NCI-H2171 treated with DMSO at 0.1 percent for 48 hours (cell line): ENCODE measurements at regions not wholly inside any gene's neighbourhood (a gene's known extent, or its start where the extent isn't known, plus 50 kb on each side); places are given as distances from the start of the nearest gene placed in this dataset.
"Not testable (repeated sequence)": the region's sequence is repeated elsewhere in the genome, so short reads cannot be mapped to it uniquely, and the experiment has no call there.

Experiments used
- DNase-seq: peaks from one replicate; lab custom pipeline; 2025; lab: John Stamatoyannopoulos, UW

DNA sequence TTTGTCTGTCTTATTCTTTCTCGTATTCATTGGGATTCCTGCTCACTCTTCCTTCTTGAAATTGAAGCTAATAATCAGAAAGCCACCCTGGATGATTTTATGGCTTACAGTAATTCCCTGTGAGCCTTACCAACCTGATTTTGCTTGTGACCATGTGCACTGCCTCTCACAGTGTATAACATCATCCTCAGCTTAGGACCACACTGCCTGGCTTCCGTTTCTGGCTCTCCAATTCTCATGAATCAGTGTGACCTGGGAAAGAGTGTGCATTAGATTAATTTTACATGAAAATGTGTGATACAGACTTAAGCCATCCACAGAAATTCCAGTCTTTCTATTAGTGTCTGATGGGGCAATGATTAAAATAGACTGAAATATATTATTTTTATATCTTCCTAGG lies 126.8 kb upstream of the DMRT1 start:
- no peak for DNase-seq

DNA sequence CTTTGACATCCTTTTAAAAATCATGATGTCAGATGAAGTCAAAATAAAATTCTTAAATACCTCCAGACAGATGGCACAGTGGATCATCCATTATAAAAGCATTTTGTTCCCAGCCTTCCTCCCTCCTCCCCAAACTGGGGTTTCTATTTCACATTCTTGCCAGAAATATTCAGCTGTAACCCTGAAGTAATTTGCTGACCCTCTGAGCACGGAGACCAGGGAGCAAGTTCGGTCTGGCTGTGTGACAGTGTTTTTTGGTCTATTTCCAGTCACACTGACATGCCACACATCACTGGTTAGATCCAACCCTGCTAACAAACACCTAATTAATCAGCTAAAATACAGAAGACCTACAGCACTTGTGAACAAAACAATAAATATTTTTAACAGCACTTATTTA lies 126.2 kb upstream of the DMRT1 start:
- DNase-seq, result no peak

DNA sequence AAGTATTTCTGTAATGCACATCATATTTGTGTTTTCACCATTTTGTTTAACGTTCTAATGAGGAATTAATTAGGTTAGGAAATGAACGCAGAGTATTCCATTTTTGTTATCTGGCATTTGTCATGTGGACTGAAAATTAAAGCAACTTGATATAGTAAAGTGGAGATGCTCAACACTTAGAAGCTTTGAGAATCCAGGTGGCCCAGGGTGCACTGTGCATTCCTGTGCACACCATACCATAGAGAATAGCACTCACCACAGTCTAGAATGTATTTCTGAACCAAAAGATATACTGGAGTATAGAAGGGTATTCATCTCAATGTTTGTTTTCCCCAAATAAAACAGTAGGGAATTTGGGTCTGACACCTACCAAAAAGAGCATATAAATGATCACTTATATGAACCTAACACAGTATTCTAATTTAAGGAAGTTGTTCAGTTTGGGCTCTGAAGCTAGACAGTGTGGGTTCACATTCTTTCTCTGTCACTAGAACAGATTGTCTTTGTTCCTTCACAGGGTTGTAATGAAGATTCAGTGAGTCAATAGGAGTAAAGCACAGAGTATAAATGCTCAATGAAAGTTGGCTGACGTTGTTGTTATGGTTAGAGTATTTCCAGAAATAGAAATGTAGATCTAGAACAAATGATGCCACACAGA lies 125.6 kb upstream of the DMRT1 start:
- DNase-seq, result no peak

DNA sequence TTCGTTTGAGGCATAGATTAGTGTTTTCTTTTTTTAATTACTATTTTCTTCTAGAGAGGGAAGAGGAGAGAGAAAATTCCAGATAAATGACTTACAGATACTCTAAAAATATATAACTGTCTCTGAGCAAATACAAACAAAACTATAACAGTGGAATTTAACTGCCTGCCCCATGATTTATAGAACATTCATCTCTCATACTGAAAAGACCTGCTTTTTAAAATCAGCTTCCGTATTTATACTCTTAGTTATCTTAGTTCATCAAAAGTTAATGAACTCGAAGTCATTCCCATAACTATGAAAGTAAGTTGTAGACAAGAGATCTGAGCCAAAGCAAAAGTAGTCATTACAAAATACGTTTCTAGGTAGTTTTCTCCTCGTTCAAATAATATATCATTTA lies 123.8 kb upstream of the DMRT1 start:
- DNase-seq, result no peak

DNA sequence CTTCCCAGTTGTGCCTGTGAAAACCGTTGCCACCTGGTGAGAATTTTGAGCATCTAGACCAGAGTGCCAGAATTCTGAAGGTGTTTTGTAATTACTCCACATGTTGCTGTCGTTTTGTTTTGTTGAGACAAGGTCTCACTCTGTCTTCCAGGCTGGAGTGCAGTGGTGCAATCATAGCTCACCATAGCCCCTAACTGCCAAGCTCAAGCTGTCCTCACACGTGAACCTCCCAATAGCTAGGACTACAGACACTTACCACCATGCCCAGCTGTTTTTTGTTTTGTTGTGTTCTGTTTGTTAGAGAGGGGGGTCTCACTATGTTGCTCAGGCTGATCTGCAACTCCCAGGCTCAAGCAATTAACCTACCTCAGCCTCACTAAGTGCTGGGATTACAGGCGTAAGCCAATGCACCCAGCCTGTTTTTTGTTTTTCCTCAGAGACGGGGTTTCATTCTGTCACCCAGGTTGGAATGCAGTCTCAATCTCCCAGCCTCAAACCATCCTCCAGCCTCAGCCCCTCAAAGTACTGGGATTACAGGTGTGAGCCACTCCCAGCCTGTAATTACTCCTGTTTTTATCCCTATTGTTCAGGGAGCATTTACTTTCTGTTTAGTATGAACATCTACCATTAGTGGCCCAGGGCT lies 121.1 kb upstream of the DMRT1 start:
- no peak for DNase-seq

DNA sequence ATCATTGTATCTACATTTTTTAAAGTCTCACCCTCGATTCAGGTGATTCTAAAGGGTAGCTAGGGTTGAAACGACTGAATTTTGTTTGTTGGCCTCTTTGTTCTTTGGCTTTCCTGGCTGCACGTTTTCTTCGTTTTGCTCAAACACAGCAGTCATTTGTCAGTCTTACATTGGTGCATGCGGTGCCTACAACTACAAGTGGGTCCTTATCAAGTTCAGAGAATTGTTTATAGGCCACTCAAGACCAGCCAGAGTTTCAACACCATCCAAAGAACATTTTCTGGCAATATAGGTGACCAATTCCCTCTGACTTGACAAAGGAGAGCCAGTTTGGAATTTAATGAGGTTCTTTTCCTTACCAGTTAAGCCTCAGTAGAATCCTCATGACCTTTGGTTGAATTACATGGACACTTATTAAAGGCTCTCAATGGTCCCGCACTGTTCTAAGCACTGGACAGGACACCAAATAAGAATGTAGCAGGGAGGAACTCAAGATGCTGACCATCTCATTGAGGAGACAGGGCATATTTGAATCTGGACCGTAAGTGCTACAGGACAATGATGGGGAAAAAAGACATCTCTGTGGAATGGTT lies 119.0 kb upstream of the DMRT1 start:
- no peak for DNase-seq

DNA sequence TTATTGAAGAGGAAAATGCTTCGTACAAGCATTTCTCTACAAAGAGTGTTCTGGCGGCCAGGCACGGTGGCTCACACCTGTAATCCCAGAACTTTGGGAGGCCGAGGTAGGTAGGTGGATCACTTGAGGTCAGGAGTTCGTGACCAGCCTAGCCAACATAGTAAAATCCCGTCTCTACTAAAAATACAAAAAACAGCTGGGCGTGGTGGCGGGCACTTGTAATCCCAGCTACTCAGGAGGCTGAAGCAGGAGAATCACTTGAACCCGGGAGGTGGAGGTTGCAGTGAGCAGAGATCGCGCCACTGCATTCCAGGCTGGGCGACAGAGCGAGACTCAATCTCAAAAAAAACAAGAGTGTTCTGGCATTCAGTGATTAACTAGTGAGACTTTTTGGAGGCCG lies 117.0 kb upstream of the DMRT1 start:
- DNase-seq, result not testable (repeated sequence)

DNA sequence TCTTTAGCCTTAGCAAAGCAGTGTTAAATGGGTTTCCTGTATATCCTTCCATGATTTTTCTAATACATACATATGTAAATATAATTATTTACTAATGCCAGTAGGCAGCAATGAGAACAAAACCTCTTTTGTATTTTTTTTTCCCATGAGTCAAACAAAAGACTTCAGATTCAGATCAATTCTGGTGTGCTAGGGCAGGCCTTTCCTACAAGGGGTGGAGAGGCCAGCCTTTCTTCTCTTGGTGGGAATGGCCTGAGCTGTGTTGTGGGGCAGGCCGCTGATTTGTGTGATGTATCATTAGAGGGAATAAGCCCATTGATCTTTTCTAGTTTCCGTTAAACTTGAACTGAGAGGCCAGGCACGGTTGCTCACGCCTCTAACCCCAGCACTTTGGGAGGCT lies 115.5 kb upstream of the DMRT1 start:
- DNase-seq, result no peak

DNA sequence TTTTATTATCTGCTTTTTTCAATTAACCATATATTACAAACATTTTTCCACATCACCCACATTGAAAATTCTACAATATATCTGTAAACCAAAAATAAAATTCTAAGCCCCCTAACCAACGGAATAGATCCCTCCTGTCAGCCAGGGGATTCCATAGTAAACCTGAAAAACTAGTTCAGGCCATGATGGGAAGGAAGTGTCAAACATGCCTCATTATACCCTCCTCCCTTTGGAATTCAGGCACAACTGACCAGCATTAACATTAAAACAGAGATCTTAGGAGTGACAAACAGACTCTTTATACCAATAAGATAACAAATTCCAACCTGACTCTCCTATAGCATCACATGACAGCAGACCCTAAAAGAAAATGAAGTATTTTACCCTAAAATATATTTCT lies 113.7 kb upstream of the DMRT1 start:
- DNase-seq, result no peak

DNA sequence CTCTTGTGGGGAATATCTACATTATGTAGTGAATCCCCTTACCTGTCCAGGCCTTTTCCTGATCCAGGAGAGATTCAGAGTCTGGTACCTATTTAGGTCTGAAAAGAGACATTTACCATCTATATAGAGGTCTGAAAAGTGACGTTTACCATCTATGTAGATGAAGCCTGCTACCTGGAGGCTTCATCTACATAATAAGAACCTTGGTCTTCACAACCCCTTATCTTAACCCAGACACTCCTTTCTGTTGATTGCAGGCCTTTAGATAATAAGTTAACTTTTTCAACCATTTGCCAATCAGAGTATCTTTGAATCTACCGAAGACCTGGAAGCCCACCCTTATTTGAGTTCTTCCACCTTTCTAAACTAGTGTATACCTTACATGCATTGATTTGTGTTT lies 113.0 kb upstream of the DMRT1 start:
- no peak for DNase-seq

DNA sequence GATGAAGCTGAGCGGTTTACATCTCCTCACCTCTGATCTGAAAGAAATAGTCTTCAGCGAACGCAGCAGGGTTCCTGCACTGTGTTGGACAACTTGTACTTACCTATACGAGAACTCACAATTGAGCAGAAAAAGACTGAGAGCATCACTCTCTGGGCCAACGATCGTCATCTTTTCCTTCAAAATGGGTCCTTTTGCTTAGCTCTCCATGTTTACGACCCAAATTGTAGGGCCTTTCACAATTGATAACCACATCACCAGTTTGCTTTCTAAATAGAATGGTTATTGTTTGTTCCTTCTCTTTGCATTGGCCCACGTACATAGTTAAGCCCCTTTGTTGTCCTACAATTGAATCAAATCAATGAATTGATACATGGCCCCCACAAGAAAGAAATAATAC lies 110.0 kb upstream of the DMRT1 start:
- DNase-seq, result no peak

DNA sequence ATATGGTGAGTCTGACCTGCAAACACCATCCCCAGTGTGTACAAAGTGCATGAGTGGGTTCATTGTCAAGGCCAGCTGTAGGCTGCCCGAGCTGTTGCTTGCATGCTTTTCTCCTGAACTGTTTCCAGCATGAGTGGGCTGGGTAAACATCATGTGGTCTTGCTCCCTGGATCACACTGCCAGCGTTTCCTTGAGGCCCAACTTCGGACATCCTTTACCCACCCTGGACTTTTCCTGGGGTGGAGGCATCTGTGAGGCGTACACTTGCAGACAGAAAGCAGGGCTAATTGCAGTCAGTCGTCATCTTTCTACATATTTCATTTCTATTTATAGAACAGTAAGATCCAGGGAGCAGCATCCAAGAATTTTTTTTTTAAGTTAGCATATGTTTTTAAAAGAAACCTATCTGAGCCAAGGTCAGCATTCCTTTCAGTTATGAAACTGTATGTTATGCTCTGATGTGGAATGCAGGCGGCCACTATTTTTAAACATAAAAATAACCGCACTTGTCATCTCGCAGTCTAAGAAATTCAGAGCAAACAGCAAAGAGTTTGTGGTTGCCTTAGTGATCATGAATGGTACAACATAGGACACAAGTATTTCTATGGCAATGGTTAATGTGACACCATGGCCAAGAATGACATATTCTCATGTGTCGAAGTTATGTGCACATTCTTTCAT lies 106.5 kb upstream of the DMRT1 start:
- no peak for DNase-seq

DNA sequence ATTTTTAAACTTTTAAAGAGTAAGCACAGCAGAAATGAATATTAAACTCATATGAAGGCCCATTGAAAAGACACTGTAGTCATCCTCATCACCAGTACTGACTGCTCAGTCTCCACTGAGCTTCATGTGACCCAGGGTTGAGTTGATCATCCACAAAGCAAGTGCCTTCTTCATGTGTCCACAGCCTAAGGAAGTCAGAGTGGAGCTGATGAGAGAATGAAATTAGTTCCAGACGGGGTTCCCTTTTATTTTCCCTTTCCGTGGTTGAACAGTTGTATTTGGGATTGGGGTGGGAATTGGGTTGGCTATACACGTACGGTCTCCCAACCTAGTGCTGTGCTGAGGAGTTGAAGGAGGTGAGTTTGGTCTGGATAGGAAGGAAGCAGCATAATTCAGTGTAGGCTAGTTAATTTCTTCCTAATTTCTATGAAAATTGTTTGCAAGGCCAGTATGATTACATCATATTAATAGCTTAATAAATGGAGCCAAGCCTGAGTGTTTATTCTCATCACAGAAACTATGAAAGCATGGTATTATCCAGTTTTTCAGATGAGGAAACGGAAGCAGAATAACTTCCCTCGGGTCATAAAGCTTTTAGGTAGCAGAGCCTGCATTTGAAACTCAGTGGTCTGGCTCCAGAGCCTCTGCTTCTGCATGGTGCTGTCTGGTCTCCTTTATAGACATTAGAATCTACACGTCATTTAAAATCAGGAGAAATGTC lies 103.9 kb upstream of the DMRT1 start:
- no peak for DNase-seq

DNA sequence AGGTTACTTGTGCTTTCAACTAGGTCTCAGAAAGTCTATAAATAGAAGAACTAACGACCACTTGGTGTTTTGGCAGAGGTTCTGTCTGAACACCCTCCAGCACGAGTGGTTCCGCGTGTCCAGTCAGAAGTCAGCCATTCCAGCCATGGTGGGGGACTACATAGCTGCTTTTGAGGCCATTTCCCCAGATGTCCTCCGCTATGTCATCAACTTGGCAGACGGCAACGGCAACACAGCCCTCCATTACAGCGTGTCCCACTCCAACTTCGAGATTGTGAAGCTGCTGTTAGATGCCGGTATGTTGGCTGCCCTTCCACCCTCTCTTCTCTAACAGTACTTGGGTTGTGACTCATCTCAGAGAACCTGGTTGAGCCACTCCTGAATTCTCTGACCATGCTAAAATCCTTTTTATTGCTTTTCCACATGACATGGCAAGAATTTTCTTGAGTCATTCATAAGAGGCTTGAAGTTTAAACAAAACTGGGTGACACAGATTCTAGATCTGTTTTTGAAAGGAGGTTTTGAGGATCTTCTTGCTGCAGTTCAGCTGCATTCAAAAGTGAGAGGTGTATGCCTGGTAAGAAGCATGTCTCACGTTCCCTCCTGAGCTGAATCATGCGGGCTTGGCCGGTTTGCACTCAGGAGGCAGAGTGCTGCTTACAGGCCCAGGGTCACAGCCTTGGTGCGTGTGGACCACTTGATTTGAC lies 103.1 kb upstream of the DMRT1 start:
- no peak for DNase-seq

DNA sequence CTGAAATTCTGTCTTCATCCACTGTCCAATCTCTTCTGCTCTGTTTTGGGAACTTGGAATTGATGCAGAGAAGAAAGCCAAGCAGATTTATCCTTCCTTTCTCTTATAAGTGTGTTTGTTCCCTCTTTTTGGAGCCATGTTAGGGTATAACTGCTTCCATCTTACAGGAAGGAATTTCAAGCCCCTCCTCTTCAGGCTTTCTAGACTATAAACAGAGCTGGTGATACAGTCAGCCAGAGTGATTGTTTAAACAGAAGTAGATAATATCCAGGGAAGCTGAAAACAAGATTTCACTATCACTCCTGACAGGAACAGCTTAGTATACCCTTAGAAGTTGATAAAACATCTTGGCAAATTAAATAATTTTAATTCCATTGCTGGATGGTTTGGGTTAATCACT lies 102.1 kb upstream of the DMRT1 start:
- DNase-seq, result no peak

DNA sequence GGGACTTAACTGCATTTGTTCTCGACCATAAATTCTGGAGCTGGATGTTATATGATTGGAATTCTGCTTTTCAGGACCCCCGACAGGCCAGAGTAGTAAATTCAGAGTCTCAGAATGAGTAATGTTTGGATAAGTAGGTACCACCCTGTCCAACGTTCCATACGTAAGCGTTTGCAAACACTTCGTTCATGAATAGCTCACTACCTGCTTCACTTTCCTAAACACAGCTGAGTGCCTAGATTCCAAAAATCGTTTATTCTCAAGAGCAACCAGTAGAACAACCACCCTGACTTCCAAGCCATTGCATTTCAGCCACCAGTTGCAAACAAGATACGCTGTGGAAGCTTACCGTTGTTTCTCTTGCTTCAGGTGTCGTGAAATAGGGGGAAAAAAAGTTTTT lies 101.3 kb upstream of the DMRT1 start:
- DNase-seq, result no peak

DNA sequence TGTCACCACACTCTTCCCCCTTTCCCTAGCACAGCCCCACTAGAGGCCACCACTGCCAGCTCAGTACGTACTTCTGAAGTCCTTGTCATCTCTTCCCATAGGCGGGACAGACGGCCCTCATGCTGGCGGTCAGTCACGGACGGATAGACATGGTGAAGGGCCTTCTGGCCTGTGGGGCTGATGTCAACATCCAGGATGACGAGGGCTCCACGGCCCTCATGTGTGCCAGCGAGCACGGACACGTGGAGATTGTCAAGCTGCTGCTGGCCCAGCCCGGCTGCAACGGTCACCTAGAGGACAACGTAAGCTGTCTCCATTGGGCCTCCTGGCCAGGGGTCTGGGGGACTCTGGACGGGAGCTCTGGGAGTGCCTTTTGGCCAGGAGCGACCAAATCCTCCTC lies 99.4 kb upstream of the DMRT1 start:
- no peak for DNase-seq

DNA sequence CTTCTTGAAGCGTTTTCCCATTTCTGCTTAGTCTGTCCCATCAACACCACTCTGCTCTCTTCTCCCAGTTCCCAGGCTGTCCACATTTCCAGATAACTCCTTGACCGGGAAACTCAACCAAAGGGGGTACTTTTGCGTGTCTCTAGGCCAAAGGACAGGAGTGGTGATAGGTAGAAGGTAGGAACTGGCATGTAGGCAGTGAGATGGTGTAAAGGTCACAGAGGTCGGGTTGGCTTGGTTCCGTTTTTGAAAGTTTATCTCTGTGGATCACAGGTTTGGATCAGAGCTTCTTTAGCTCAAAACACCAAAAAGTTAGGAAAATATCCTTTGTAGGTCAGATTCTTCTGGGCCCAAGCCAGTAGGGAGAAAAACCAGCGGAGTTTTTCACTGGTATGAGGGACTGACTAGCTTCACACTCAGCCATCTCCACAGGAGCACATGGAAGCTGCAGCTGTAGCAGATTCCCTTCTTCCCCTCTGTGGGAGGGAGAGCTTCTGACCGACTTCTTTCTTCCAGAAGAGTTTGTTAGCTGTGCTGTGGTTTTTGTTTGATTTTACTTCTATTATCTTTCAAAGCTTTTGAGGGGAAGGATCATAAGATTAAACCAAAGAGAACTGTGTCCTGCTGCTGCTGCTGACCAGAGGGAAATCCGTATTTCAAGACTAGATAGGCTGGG lies 98.4 kb upstream of the DMRT1 start:
- no peak for DNase-seq

DNA sequence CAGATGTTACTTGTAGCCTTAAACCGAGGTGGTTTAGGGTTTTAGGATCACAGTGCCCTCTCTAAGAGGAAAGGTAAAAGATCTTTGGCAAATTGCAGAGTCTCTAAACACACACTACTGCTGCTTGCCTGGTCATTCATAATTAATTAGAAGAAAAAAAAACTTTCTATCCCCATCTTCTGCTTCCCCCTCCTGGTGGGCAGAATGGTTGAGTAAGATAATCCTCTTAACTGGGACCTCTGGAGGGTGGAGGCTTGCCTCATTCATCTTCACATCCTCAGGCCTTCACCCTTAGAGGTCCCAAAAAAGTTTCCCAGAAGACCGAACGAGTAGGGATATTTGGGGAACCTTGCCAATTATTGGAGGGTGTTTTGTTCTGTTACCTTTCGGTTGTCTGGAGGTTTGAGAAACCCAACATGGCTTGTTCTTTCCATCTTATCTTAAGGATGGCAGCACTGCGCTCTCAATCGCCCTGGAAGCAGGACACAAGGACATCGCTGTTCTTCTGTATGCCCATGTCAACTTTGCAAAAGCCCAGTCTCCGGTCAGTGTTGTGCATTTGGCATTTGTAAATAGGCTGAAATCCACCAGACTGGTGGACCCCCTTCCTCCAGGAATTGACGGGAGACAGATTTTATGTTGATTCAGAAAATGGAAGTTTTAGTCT lies 97.3 kb upstream of the DMRT1 start:
- DNase-seq, result no peak

DNA sequence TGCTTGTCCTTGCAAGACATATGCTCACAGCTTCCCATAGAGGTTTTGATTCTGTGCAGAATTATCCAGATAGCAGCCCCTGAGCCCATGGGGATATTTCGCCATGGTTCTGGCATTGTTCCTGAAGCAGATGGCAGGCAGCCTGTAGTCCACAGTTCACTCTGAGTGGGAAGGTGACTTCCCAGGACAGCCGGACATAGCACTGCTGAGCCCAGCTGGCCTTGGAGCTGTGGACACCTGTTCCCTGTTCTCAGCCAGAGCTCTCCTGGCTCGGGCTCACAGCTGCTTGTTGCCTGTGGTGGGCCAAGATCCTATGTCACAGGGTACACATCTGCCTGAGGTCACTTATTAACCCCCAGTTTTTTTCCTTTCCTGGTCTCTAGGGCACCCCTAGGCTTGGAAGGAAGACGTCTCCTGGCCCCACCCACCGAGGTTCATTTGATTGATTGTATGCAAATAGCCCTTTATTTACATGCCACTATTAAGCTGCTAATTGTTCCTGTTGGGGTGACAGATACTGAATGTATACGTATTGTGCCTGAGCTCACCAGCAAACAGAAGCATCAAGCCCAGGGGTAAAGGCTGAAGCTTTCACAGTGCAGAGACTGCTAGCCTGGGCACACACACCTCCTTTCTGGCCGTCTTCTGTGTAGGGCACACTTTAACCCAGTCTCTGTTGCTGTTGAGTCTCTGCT lies 96.6 kb upstream of the DMRT1 start:
- peak; percentile 27 for DNase-seq
